Choroid plexus epithelial cell (primary cell): ENCODE measurements at regions not wholly inside any gene's neighbourhood (a gene's known extent, or its start where the extent isn't known, plus 50 kb on each side); places are given as distances from the start of the nearest gene placed in this dataset.

ENCODE experiments used
- DNase-seq: peaks from one replicate; pipeline ENCODE4 v3.0.0-alpha.2; 2010; ENCODE audit warnings: low read depth
- H3K4me3 ChIP-seq: 2 replicates; pipeline ENCODE4 v1.5.1; 2011; ENCODE audit warnings: low read depth, mild to moderate bottlenecking, control low read depth, low read length, moderate library complexity
- TF ChIP-seq, protein P1 (sequence below): conservative IDR thresholded peaks from 2 replicates; pipeline ENCODE4 v1.5.1; 2011; ENCODE audit warnings: low read depth, mild to moderate bottlenecking, control low read depth, inconsistent platforms, low read length, moderate library complexity

DNA sequence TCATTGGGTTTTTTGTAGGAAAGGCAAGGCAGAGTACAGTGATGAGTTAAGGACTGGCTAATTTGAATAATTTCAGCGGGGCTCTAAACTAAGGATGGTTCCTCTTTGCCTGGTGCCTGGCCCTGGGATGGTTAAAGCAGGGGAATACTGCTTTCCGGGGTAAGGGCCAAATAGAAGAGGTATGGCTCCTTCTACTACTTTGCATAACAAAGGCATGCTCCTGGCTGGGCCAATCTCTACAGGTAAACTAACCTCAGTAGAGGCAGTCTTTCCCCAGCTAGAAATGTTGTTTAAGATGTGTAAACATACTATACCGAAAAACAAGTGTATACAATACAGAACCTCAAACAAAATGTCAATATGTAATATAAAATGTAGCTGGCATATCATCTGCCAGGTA is 1239.0 kb downstream of the SLC16A7 start:
- no peak for DNase-seq
- H3K4me3 ChIP-seq = no peak overlapping the region
- TF ChIP-seq, protein P1, sequence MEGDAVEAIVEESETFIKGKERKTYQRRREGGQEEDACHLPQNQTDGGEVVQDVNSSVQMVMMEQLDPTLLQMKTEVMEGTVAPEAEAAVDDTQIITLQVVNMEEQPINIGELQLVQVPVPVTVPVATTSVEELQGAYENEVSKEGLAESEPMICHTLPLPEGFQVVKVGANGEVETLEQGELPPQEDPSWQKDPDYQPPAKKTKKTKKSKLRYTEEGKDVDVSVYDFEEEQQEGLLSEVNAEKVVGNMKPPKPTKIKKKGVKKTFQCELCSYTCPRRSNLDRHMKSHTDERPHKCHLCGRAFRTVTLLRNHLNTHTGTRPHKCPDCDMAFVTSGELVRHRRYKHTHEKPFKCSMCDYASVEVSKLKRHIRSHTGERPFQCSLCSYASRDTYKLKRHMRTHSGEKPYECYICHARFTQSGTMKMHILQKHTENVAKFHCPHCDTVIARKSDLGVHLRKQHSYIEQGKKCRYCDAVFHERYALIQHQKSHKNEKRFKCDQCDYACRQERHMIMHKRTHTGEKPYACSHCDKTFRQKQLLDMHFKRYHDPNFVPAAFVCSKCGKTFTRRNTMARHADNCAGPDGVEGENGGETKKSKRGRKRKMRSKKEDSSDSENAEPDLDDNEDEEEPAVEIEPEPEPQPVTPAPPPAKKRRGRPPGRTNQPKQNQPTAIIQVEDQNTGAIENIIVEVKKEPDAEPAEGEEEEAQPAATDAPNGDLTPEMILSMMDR = no peak

DNA sequence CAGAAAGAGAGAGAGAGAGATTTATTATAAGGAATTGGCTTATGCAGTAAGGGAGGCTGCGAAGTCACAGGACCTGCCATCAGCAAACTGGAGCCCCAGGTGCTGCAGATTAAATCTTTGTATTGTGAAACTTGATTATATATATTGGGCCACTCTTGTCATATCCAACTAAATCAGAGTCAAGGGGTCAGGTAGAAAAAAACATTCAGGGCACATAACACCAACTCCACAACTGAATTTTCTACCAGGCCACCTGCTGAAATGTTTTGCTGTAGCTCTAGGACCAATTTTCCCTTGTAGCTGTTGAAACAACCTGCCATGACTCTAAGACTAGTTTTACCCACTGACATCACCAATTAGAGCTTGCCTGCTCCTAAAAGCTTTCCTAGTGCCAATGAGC is 1240.8 kb downstream of the SLC16A7 start:
- TF ChIP-seq, protein P1 = no peak
- no peak for DNase-seq
- no peak overlapping the region for H3K4me3 ChIP-seq

DNA sequence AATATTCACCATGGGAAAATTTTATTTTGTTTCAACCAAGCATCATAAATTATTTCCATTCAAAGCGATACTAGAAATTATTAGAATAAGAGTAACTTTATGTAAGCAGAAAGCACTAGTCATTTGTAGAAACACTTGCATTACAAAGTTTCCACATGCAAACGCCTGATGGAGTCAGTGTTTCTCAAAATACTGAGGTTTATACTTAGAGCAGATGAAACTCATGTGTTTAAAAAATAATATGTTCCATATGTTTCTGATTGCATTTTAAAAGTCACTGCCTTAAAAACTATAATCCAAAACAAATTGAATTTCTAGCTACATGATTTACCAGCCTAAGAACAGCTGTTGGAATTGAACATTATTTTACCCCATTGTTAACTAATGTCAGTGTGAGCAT is 1246.4 kb downstream of the SLC16A7 start:
- TF ChIP-seq, protein P1 = no peak
- H3K4me3 ChIP-seq = no peak overlapping the region
- DNase-seq = no peak

DNA sequence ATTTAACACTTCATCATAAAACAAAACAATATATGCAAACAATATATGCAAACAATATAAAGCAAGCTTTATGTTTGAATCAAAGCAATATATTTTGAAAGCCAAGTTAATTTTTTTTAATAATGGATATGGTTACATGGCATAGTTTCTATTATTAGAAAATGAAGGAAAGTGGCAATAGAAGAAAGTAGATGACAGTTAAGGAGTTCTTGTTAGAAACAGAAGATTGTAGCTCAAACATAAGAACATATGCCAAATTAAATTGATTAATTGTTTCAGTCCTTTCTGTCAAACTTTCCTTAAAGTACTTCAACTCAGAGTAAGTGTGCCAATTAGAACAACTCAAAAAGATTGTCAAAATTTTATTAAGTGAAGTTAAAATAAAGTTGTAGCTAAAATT is 1248.3 kb downstream of the SLC16A7 start:
- H3K4me3 ChIP-seq = no peak overlapping the region
- TF ChIP-seq, protein P1 = no peak
- DNase-seq = no peak

DNA sequence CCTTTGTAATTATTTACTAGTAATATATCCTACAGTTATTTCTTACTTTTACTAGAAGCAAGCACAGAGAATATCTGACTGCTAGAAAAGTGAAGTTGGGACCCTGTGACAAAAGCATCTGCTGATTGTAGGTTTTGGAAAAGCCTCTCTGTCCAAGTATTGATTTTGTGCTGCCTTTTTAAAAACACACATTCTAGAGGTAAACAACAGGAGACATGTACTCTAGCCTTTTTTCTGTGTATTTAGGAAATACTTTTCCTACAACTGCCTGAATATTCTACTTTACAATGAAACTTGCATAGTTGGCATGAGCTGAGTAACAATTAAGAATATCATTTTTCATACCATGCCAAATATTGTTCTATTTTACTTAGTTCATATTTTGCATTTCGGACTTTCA is 1249.0 kb downstream of the SLC16A7 start:
- TF ChIP-seq, protein P1 = no peak
- no peak for DNase-seq
- no peak overlapping the region for H3K4me3 ChIP-seq

DNA sequence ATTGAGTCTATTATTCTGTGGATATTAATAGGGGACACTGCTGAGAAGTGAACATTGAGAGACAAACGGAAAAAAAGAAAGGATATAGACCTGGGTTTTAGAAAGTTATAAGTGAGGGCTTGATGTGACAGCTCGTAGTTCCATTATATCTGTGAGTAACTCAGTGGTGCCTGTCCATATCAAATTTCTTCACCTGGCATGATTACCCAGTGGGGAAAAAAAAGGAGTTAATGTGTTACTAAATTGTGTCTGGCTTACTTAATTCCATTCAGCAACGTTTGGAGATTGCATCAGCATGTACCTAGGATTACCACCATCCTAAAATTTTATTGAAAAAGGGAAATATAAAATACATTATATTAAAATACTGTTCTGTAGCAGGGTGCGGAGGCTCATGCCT is 1249.9 kb downstream of the SLC16A7 start:
- DNase-seq = no peak
- TF ChIP-seq, protein P1 = no peak

DNA sequence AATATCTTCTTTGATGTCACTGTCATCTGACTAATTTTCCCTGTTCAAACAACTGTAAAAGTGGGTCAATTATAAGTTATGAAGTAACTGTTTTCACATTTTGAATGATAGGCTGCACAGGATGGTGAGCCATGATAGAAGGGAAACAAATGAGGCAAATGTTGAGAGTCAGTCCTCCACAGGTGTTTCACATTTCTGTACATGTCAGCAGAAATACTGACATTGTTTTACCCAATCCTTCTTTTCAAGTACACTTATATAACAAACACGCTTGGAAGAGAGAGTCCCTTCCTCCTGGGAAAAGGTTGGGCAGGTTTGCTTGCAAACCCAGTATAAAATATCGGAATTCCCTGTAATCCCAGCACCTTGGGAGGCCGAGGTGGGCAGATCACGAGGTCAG is 1251.5 kb downstream of the SLC16A7 start:
- H3K4me3 ChIP-seq = no peak overlapping the region
- no peak for DNase-seq
- TF ChIP-seq, protein P1 = no peak

More for the DNA sequence above, 1249.9 kb downstream of the SLC16A7 start:
- H3K4me3 ChIP-seq = no peak overlapping the region
